ENCODE measurements at regions not wholly inside any gene's neighbourhood (a gene's known extent, or its start where the extent isn't known, plus 50 kb on each side); places are given as distances from the start of the nearest gene placed in this dataset.

DNA sequence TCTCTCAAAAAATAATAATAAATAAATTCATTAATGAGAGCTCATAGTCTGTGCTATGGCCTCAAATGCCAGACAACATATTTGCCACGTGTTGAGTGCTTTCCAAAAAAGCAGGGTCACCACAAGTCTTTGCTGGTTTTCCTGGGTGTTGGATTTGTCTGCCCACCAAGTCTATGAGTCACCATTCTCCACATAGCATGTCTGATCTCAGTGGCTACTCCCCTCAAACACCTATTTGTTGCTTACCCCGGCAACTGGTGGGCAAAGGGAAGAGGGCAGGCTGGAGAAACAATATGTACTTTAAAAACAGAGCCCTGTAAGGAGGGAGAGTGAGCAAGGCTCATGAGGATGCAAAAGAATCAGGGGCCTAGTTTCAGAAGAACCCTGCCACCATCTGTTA is 120.0 kb upstream of the ARRDC4 start (continued):
- TF ChIP-seq KIAA2018 (CRISPR knock-in tag; IDR thresholded peaks at IDR 0.05; ENCODE audit: borderline replicate concordance) (no peak), ZNF335 (CRISPR knock-in tag; IDR thresholded peaks at IDR 0.05) (no peak), SP5 (CRISPR knock-in tag; IDR thresholded peaks at IDR 0.05; ENCODE audit: borderline replicate concordance, low read depth) (no peak), HIVEP1 (CRISPR knock-in tag; IDR thresholded peaks at IDR 0.05) (no peak)

GRCh38 chr15:97841558-97841957 is 118.9 kb upstream of the ARRDC4 start:
- no peaks in the 10 kb centered on the region for H3K36me3 ChIP-seq (replicated peaks in 1 of 2; ENCODE audit: control insufficient read depth in 1 of 2, insufficient read depth in 2 of 2, low read length in 2 of 2)
- no peaks in the 10 kb centered on the region for H3K27me3 ChIP-seq (ENCODE audit: control insufficient read depth in 1 of 2, insufficient read depth in 2 of 2, low read length in 2 of 2)
- FAIRE-seq (no peak), ATAC-seq (no peak), DNase-seq (ENCODE audit: low spot score) (no peak)
- POLR2A ChIA-PET, result no interaction called here
- no peaks in the 10 kb centered on the region for H3K9me3 ChIP-seq (ENCODE audit: low read length)
- H3K4me3 ChIP-seq (replicated peaks in 1 of 3; ENCODE audit: insufficient read depth in 1 of 3, low read depth in 2 of 3, low read length in 3 of 3), result no peak overlapping the region
- in situ Hi-C loops (cut with HindIII; ENCODE audit: extremely low pct_ligation_motif_present, low pct_unique_long_range_greater_than_20kb) (no loop called here), intact Hi-C loops (cut with micrococcal nuclease; ENCODE audit: unreplicated experiment) (no loop called here)
- WGBS (ENCODE audit: low lambda C conversion rate), result 4% methylated on average over 3 of the region's 3 CpGs
- H3K9ac ChIP-seq (ENCODE audit: insufficient read depth, low read depth, low read length), result no peak overlapping the region
- H3K4me2 ChIP-seq (ENCODE audit: low read depth, low read length), result no peak overlapping the region
- BruUV-seq (replicated peaks), result no TSS peak
- no peak overlapping the region for H2AFZ ChIP-seq (ENCODE audit: low read length)
- H3K4me1 ChIP-seq (ENCODE audit: insufficient read depth, low read length), result no peaks in the 10 kb centered on the region
- CTCF ChIA-PET (ENCODE audit: low intra/inter-chr PET ratio, low total read pairs), result no interaction called here
- H4K20me1 ChIP-seq (ENCODE audit: insufficient read depth, low read length), result no peaks in the 10 kb centered on the region
- no peaks in the 10 kb centered on the region for H3K79me2 ChIP-seq (ENCODE audit: insufficient read depth, low read length)
- no peak overlapping the region for H3K27ac ChIP-seq (ENCODE audit: extremely low read length, insufficient read depth, low read length)
- TF ChIP-seq MAFK (conservative IDR thresholded peaks at IDR 0.05 in 1 of 2, IDR thresholded peaks at IDR 0.05 in 1 of 2; ENCODE audit: low read length in 2 of 2) (peak; percentile 88 to 89), RBFOX2 (IDR thresholded peaks at IDR 0.05; ENCODE audit: low read depth, low read length) (no peak), MAFF (IDR thresholded peaks at IDR 0.05; ENCODE audit: low read depth, low read length) (peak; percentile 92)

Measured in HepG2 (cell line).